Liver (tissue), 8 donors: ENCODE measurements at regions not wholly inside any gene's neighbourhood (a gene's known extent, or its start where the extent isn't known, plus 50 kb on each side); places are given as distances from the start of the nearest gene placed in this dataset.

Experiments used
- DNase-seq: peaks from one replicate; pipeline ENCODE4 v3.0.0-alpha.2; 2017; ENCODE audit warnings: low spot score
- H3K27ac ChIP-seq, 2 donors: one replicate each; pipeline ENCODE4 v1.7.0; 2013; ENCODE audit warnings: inconsistent platforms in 2 of 2, low read length in 2 of 2, control low read depth in 1 of 2, low read depth in 1 of 2, mild to moderate bottlenecking in 1 of 2
- H3K27me3 ChIP-seq, 4 donors: one replicate each; pipeline versions ENCODE4 v1.6.1 to v1.7.0; 2013; ENCODE audit warnings: low read length in 3 of 4, inconsistent platforms in 1 of 4, mild to moderate bottlenecking in 1 of 4, moderate library complexity in 1 of 4; ENCODE audit not compliant: control insufficient read depth in 4 of 4, insufficient read depth in 4 of 4
- H3K36me3 ChIP-seq, 4 donors: one replicate each; pipeline versions ENCODE4 v1.6.1 to v1.7.0; 2013; ENCODE audit warnings: low read length in 3 of 4, mild to moderate bottlenecking in 3 of 4, low read depth in 1 of 4, moderate library complexity in 1 of 4; ENCODE audit not compliant: control insufficient read depth in 4 of 4, insufficient read depth in 3 of 4
- H3K4me1 ChIP-seq, 4 donors: one replicate each; pipeline versions ENCODE4 v1.6.1 to v1.7.0; 2013; ENCODE audit warnings: low read length in 3 of 4, mild to moderate bottlenecking in 3 of 4, moderate library complexity in 1 of 4; ENCODE audit not compliant: control insufficient read depth in 4 of 4, insufficient read depth in 4 of 4
- H3K4me3 ChIP-seq, 3 donors: one replicate each; pipeline versions ENCODE4 v1.6.1 to v1.7.0; 2013; ENCODE audit warnings: low read length in 3 of 3, control low read depth in 1 of 3, low read depth in 1 of 3, mild to moderate bottlenecking in 1 of 3
- H3K9ac ChIP-seq, 2 donors: one replicate each; pipeline ENCODE4 v1.7.0; 2013; ENCODE audit warnings: low read length in 2 of 2, mild to moderate bottlenecking in 2 of 2, moderate library complexity in 2 of 2, control low read depth in 1 of 2, low read depth in 1 of 2
- H3K9me3 ChIP-seq, 4 donors: one replicate each; pipeline versions ENCODE4 v1.6.1 to v1.7.0; 2013; ENCODE audit warnings: low read length in 3 of 4; ENCODE audit not compliant: control insufficient read depth in 4 of 4
- EGR1 ChIP-seq, 2 donors: IDR thresholded peaks; 2 replicates each; pipeline ENCODE4 v1.6.1; 2016 to 2018; ENCODE audit warnings: antibody characterized with exemption in 2 of 2, low read depth in 2 of 2
- FOXA2 ChIP-seq: IDR thresholded peaks from 2 replicates; pipeline ENCODE4 v1.6.1; 2016; ENCODE audit warnings: antibody characterized with exemption
- GABPA ChIP-seq, 2 donors: IDR thresholded peaks in 1 of 2; conservative IDR thresholded peaks in 1 of 2; 2 replicates each; pipeline ENCODE4 v1.6.1; 2016; ENCODE audit warnings: antibody characterized with exemption in 2 of 2, mild to moderate bottlenecking in 1 of 2, moderate library complexity in 1 of 2
- HNF4A ChIP-seq, 2 donors: conservative IDR thresholded peaks; 2 replicates each; pipeline ENCODE4 v1.6.1; 2016; ENCODE audit warnings: antibody characterized with exemption in 2 of 2, mild to moderate bottlenecking in 2 of 2
- JUND ChIP-seq, 2 donors: IDR thresholded peaks; 2 replicates each; pipeline ENCODE4 v1.6.1; 2016; ENCODE audit warnings: antibody characterized with exemption in 2 of 2
- NR2F2 ChIP-seq: IDR thresholded peaks from 2 replicates; pipeline ENCODE4 v1.6.1; 2016; ENCODE audit warnings: antibody characterized with exemption
- RAD21 ChIP-seq, 2 donors: IDR thresholded peaks; 2 replicates each; pipeline ENCODE4 v1.6.1; 2016; ENCODE audit warnings: antibody characterized with exemption in 2 of 2, mild to moderate bottlenecking in 2 of 2
- RXRA ChIP-seq, 2 donors: IDR thresholded peaks; 2 replicates each; pipeline ENCODE4 v1.6.1; 2017 to 2018; ENCODE audit warnings: antibody characterized with exemption in 2 of 2, mild to moderate bottlenecking in 1 of 2
- SP1 ChIP-seq: IDR thresholded peaks from 2 replicates; pipeline ENCODE4 v1.6.1; 2018; ENCODE audit warnings: antibody characterized with exemption, mild to moderate bottlenecking
- TAF1 ChIP-seq: conservative IDR thresholded peaks from 2 replicates; pipeline ENCODE4 v1.6.1; 2016; ENCODE audit warnings: antibody characterized with exemption, mild to moderate bottlenecking
- WGBS: extraction: QIAGEN DNeasy Blood & Tissue Kit; methylation state at CpG from one replicate; pipeline ENCODE4 v1.1.7; 2013; 5-methylcytosine and 5-hydroxymethylcytosine counted together
- TF ChIP-seq, protein P1 (sequence below): IDR thresholded peaks from 2 replicates; pipeline ENCODE4 v1.6.1; 2016; ENCODE audit warnings: antibody characterized with exemption
- TF ChIP-seq, protein P2 (sequence below): fragments of 150-350 bp; IDR thresholded peaks from 2 replicates; pipeline ENCODE4 v1.5.1; 2017; ENCODE audit warnings: improper control_type of control experiment, low read depth, low read length; ENCODE audit not compliant: missing input control
- TF ChIP-seq, protein P3 (sequence below): IDR thresholded peaks from 2 replicates; pipeline ENCODE4 v1.6.1; 2016; ENCODE audit warnings: antibody characterized with exemption
- TF ChIP-seq, protein P4 (sequence below): IDR thresholded peaks from 2 replicates; pipeline ENCODE4 v1.6.1; 2016; ENCODE audit warnings: antibody characterized with exemption
- TF ChIP-seq, protein P5 (sequence below): IDR thresholded peaks from 2 replicates; pipeline ENCODE4 v1.6.1; 2016; ENCODE audit warnings: antibody characterized with exemption, mild to moderate bottlenecking
- donor health status: healthy.
- donor health status: healthy.
- donor health status: healthy.
- donor health status: healthy.
- donor health status: healthy.

DNA sequence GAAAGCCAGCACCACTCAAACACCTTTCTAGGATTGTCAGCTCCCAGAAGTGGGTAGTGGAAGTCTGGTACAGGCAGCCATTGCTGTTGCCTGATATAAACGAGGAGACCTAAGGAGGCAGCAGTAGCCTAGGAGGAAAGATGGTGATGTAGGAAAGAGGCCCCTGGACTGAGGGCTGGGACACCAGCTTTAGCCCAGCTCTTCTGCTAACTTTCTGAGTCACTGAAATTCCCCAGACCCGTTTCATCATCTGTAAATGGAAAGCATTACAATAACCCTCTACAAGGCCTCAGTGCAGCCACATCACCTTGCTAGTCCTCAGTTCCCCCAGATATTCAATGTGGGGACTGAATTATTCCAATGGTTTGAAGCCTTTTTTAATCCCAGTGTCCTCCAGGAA is 336.5 kb downstream of the TNS1 start (continued):
- TF ChIP-seq, protein P1, sequence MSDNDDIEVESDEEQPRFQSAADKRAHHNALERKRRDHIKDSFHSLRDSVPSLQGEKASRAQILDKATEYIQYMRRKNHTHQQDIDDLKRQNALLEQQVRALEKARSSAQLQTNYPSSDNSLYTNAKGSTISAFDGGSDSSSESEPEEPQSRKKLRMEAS, result no peak
- TF ChIP-seq, protein P2, sequence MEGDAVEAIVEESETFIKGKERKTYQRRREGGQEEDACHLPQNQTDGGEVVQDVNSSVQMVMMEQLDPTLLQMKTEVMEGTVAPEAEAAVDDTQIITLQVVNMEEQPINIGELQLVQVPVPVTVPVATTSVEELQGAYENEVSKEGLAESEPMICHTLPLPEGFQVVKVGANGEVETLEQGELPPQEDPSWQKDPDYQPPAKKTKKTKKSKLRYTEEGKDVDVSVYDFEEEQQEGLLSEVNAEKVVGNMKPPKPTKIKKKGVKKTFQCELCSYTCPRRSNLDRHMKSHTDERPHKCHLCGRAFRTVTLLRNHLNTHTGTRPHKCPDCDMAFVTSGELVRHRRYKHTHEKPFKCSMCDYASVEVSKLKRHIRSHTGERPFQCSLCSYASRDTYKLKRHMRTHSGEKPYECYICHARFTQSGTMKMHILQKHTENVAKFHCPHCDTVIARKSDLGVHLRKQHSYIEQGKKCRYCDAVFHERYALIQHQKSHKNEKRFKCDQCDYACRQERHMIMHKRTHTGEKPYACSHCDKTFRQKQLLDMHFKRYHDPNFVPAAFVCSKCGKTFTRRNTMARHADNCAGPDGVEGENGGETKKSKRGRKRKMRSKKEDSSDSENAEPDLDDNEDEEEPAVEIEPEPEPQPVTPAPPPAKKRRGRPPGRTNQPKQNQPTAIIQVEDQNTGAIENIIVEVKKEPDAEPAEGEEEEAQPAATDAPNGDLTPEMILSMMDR, result no peak
- TF ChIP-seq FOXA2, result no peak
- no peak for TF ChIP-seq TAF1
- TF ChIP-seq EGR1 (IDR thresholded peaks at IDR 0.05; ENCODE audit: low read depth in 2 of 2), result no peak

DNA sequence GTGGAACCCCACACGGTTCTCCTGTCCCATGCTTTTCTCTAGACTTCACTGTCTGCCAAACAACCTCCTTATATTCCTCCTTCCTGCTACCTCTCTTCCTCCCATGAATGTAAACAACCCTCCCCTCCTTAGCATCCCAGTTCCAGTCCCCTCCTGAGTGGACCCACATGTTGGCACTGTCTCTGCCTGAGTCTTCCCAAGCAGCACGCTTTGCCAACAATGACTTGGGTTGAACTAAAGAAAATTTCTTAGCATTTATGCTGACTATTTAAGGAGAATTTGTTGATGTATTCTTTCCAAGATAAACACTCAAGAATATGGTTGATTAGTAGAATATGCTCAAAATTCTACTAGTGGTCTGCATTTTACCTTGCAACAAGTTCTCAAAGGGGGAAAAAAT is 338.0 kb downstream of the TNS1 start:
- H3K9ac ChIP-seq, result no peak overlapping the region
- no peak overlapping the region for H3K27ac ChIP-seq
- TF ChIP-seq HNF4A (conservative IDR thresholded peaks at IDR 0.05) (no peak), GABPA (IDR thresholded peaks at IDR 0.05 in 1 of 2, conservative IDR thresholded peaks at IDR 0.05 in 1 of 2) (no peak), JUND (IDR thresholded peaks at IDR 0.05) (no peak), EGR1 (IDR thresholded peaks at IDR 0.05; ENCODE audit: low read depth in 2 of 2) (no peak), RAD21 (IDR thresholded peaks at IDR 0.05) (no peak), NR2F2 (no peak), SP1 (no peak), TAF1 (no peak), FOXA2 (no peak), RXRA (IDR thresholded peaks at IDR 0.05) (no peak)
- TF ChIP-seq, protein P3, sequence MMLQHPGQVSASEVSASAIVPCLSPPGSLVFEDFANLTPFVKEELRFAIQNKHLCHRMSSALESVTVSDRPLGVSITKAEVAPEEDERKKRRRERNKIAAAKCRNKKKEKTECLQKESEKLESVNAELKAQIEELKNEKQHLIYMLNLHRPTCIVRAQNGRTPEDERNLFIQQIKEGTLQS, result no peak
- TF ChIP-seq, protein P4, sequence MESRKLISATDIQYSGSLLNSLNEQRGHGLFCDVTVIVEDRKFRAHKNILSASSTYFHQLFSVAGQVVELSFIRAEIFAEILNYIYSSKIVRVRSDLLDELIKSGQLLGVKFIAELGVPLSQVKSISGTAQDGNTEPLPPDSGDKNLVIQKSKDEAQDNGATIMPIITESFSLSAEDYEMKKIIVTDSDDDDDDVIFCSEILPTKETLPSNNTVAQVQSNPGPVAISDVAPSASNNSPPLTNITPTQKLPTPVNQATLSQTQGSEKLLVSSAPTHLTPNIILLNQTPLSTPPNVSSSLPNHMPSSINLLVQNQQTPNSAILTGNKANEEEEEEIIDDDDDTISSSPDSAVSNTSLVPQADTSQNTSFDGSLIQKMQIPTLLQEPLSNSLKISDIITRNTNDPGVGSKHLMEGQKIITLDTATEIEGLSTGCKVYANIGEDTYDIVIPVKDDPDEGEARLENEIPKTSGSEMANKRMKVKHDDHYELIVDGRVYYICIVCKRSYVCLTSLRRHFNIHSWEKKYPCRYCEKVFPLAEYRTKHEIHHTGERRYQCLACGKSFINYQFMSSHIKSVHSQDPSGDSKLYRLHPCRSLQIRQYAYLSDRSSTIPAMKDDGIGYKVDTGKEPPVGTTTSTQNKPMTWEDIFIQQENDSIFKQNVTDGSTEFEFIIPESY, result no peak
- TF ChIP-seq, protein P1, result no peak
- TF ChIP-seq, protein P5, sequence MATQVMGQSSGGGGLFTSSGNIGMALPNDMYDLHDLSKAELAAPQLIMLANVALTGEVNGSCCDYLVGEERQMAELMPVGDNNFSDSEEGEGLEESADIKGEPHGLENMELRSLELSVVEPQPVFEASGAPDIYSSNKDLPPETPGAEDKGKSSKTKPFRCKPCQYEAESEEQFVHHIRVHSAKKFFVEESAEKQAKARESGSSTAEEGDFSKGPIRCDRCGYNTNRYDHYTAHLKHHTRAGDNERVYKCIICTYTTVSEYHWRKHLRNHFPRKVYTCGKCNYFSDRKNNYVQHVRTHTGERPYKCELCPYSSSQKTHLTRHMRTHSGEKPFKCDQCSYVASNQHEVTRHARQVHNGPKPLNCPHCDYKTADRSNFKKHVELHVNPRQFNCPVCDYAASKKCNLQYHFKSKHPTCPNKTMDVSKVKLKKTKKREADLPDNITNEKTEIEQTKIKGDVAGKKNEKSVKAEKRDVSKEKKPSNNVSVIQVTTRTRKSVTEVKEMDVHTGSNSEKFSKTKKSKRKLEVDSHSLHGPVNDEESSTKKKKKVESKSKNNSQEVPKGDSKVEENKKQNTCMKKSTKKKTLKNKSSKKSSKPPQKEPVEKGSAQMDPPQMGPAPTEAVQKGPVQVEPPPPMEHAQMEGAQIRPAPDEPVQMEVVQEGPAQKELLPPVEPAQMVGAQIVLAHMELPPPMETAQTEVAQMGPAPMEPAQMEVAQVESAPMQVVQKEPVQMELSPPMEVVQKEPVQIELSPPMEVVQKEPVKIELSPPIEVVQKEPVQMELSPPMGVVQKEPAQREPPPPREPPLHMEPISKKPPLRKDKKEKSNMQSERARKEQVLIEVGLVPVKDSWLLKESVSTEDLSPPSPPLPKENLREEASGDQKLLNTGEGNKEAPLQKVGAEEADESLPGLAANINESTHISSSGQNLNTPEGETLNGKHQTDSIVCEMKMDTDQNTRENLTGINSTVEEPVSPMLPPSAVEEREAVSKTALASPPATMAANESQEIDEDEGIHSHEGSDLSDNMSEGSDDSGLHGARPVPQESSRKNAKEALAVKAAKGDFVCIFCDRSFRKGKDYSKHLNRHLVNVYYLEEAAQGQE, result no peak
- TF ChIP-seq, protein P2, result no peak
- H3K9me3 ChIP-seq, result no peaks in the 10 kb centered on the region
- no peaks in the 10 kb centered on the region for H3K27me3 ChIP-seq
- no peak for DNase-seq
- no peaks in the 10 kb centered on the region for H3K36me3 ChIP-seq
- H3K4me1 ChIP-seq, result no peaks in the 10 kb centered on the region
- 70% methylated on average over 2 of the region's 2 CpGs for WGBS
- H3K4me3 ChIP-seq, result no peak overlapping the region
